ENCODE measurements at regions not wholly inside any gene's neighbourhood (a gene's known extent, or its start where the extent isn't known, plus 50 kb on each side); places are given as distances from the start of the nearest gene placed in this dataset.

DNA sequence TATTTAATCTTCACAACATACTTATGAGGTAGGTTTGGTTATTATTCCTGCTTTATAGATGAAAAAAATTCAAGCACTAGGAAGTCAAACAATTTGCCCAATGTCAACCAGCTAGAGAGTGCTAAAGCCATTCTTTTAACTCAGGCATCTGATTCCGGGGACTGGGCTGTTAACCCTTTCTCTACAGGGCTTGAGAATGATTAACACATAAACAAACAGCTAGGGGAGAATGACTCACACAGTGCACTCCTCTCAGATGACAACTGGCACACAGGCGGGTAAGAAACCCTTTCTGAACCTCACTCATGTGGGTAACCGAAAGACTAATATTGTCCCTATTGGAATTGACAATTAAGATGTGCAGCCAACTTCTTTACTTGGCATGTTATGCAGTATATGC lies 86.3 kb upstream of the FSHR start:
- H3K9me3 ChIP-seq (ENCODE audit: control insufficient read depth, insufficient read depth, low read length), result no peaks in the 10 kb centered on the region
- CTCF ChIA-PET, result no interaction called here
- no peak for DNase-seq (ENCODE audit: low read depth, low spot score)
- POLR2A ChIA-PET, result no interaction called here
- no peaks in the 10 kb centered on the region for H3K27me3 ChIP-seq (ENCODE audit: control insufficient read depth, insufficient read depth, low read length)
- H3K27ac ChIP-seq (ENCODE audit: low read depth, low read length), result no peak overlapping the region
- no peak overlapping the region for H3K4me3 ChIP-seq (ENCODE audit: low read depth, low read length)
- TF ChIP-seq, protein P1, sequence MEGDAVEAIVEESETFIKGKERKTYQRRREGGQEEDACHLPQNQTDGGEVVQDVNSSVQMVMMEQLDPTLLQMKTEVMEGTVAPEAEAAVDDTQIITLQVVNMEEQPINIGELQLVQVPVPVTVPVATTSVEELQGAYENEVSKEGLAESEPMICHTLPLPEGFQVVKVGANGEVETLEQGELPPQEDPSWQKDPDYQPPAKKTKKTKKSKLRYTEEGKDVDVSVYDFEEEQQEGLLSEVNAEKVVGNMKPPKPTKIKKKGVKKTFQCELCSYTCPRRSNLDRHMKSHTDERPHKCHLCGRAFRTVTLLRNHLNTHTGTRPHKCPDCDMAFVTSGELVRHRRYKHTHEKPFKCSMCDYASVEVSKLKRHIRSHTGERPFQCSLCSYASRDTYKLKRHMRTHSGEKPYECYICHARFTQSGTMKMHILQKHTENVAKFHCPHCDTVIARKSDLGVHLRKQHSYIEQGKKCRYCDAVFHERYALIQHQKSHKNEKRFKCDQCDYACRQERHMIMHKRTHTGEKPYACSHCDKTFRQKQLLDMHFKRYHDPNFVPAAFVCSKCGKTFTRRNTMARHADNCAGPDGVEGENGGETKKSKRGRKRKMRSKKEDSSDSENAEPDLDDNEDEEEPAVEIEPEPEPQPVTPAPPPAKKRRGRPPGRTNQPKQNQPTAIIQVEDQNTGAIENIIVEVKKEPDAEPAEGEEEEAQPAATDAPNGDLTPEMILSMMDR (IDR thresholded peaks at IDR 0.05; ENCODE audit: low read depth, low read length), result no peak

DNA sequence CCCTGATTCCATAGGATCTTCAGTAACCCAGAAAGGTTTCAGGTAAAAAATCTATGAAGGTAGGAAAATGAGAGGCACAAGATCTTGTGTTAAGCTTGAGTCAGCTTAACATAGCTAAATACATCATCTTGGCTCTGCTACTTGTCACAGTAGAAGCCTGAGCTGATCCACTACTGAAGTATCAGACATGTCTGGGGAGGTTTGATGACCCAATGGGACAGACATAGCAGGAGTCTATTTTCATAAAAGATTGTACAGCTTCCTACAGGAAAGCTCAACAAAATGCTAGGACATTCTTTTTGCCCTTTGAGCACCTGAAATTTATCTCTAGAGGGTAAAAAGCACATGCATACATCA lies 84.3 kb upstream of the FSHR start:
- TF ChIP-seq, protein P1 (IDR thresholded peaks at IDR 0.05; ENCODE audit: low read depth, low read length), result no peak
- H3K27ac ChIP-seq (ENCODE audit: low read depth, low read length), result no peak overlapping the region
- H3K27me3 ChIP-seq (ENCODE audit: control insufficient read depth, insufficient read depth, low read length), result no peaks in the 10 kb centered on the region
- ChIA-PET CTCF (no interaction called here), POLR2A (no interaction called here)
- no peaks in the 10 kb centered on the region for H3K9me3 ChIP-seq (ENCODE audit: control insufficient read depth, insufficient read depth, low read length)
- no peak for DNase-seq (ENCODE audit: low read depth, low spot score)
- H3K4me3 ChIP-seq (ENCODE audit: low read depth, low read length), result no peak overlapping the region

DNA sequence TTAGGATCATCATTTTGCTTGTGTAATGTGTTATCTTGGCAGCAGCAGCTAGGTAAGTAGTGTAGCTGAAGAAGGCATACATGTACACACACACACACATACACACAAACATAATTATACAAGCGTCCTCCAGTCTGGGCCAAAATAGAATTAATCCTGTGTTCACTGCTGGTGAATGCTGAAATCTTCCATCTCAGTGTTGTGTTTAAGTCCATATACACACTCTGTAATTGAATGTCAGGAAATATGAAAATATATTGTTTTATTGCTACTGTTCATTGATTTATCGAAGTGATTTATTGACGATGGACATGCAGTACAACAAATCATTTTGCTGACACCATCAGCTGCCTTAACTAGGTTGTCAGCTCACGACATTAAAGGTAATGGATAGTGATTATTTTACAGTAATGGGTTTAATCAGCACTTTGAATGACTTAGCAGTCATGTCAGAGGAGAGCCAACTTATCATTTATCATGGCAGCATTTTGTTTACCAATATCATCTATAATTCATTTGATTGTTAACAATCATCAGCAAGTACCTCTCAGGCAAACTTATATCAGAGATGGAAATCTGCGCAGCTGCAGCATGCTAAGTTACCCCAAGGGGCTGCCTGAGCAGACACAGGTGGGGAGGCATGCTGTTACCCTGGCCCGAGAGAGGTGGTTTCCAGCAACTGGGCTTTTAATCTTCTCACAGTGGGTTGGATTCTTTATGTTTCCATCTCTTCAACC lies 83.7 kb upstream of the FSHR start:
- H3K4me3 ChIP-seq (ENCODE audit: low read depth, low read length), result no peak overlapping the region
- TF ChIP-seq, protein P1 (IDR thresholded peaks at IDR 0.05; ENCODE audit: low read depth, low read length), result no peak
- no peak overlapping the region for H3K27ac ChIP-seq (ENCODE audit: low read depth, low read length)
- ChIA-PET POLR2A (no interaction called here), CTCF (interaction anchor here (0.6 kb wide), 1 partner anchor 1345 kb away, joined by 5 read pairs; no protein-coding TSS in a partner anchor)
- H3K27me3 ChIP-seq (ENCODE audit: control insufficient read depth, insufficient read depth, low read length), result no peaks in the 10 kb centered on the region
- peaks cover 4% of the 10 kb centered on the region for H3K9me3 ChIP-seq (ENCODE audit: control insufficient read depth, insufficient read depth, low read length)
- DNase-seq (ENCODE audit: low read depth, low spot score), result no peak

DNA sequence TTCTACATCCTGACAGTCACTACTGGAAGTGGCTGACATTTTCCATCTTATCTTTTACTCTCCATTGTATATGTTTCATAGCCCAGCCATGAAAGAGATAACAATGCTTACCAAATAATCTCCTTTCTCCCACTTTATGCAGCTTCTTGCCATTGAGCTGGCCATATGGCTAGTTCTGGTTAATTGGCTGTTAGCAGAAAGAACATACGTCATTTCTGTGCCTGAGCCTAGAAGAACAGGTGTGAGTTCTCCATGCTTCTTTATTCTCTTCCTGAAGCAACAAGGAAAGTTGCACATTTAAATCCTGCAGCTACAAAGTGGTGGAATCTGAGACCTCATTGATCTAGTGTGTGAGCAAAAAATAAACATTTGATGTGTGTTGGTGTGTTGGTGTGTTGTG lies 82.0 kb upstream of the FSHR start:
- TF ChIP-seq, protein P1 (IDR thresholded peaks at IDR 0.05; ENCODE audit: low read depth, low read length), result no peak
- Histone ChIP-seq H3K9me3 (ENCODE audit: control insufficient read depth, insufficient read depth, low read length) (peaks cover 4% of the 10 kb centered on the region), H3K27me3 (ENCODE audit: control insufficient read depth, insufficient read depth, low read length) (no peaks in the 10 kb centered on the region), H3K27ac (ENCODE audit: low read depth, low read length) (no peak overlapping the region), H3K4me3 (ENCODE audit: low read depth, low read length) (no peak overlapping the region)
- ChIA-PET CTCF (no interaction called here), POLR2A (no interaction called here)
- DNase-seq (ENCODE audit: low read depth, low spot score), result no peak

DNA sequence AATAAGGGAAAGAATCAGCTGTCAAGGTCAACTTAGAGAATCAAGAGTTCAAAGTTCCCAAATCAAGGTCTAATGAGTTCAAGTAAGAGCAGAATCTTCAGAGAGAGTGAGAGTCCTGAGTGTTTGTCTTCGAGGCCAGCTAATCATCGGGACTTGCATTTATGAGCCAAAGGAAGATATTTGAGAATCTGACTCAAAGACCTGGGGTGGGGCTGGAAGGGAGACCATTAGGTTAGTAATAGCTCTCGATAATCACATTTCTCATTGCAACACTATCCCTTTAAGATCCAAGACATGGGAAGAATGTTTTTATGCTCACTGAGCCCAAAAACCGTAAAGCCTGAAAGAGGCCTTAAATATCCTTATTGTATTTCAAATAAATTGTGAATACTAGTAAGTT lies 72.0 kb upstream of the FSHR start:
- Histone ChIP-seq H3K9me3 (ENCODE audit: control insufficient read depth, insufficient read depth, low read length) (no peaks in the 10 kb centered on the region), H3K27ac (ENCODE audit: low read depth, low read length) (no peak overlapping the region), H3K4me3 (ENCODE audit: low read depth, low read length) (no peak overlapping the region), H3K27me3 (ENCODE audit: control insufficient read depth, insufficient read depth, low read length) (no peaks in the 10 kb centered on the region)
- DNase-seq (ENCODE audit: low read depth, low spot score), result no peak
- TF ChIP-seq, protein P1 (IDR thresholded peaks at IDR 0.05; ENCODE audit: low read depth, low read length), result no peak
- ChIA-PET POLR2A (no interaction called here), CTCF (interaction anchor here (0.6 kb wide), 1 partner anchor 21 kb away, joined by 3 read pairs; no protein-coding TSS in a partner anchor)

Data from AG04450 (cell line).